Activated CD4-positive, alpha-beta T cell treated with anti-CD3 and anti-CD28 coated beads, Interleukin-2, amount 10 ng/mL, durations not matched to agents 7 days and 5 days (primary cell): ENCODE measurements at regions not wholly inside any gene's neighbourhood (a gene's known extent, or its start where the extent isn't known, plus 50 kb on each side); places are given as distances from the start of the nearest gene placed in this dataset.

Source experiments
- CTCF ChIA-PET: fragments of 350-600 bp; sonication (Branson Sonifier 250); formaldehyde crosslinking; loops from one replicate; lab custom pipeline; 2021; ENCODE audit warnings: antibody characterized with exemption; lab: Charles Lee
- POLR2A ChIA-PET: fragments of 350-600 bp; sonication (Branson Sonifier 250); formaldehyde crosslinking; loops from one replicate; lab custom pipeline; 2021; ENCODE audit warnings: antibody characterized with exemption; lab: Charles Lee
- DNase-seq: peaks from one replicate; pipeline ENCODE4 v3.0.0-alpha.2; 2020
- H3K27ac Mint-ChIP-seq: one replicate; pipeline ENCODE4 v1.8.0; 2021; ENCODE audit warnings: mild to moderate bottlenecking, moderate library complexity, mixed read lengths
- H3K27me3 Mint-ChIP-seq: one replicate; pipeline ENCODE4 v1.8.0; 2021; ENCODE audit warnings: mixed read lengths
- H3K36me3 Mint-ChIP-seq: one replicate; pipeline ENCODE4 v1.8.0; 2021; ENCODE audit warnings: low read depth, mixed read lengths
- H3K4me1 Mint-ChIP-seq: one replicate; pipeline ENCODE4 v1.8.0; 2021; ENCODE audit warnings: mixed read lengths
- H3K4me3 Mint-ChIP-seq: one replicate; pipeline ENCODE4 v1.8.0; 2021; ENCODE audit warnings: mild to moderate bottlenecking, moderate library complexity, mixed read lengths
- H3K9me3 Mint-ChIP-seq: one replicate; pipeline ENCODE4 v1.8.0; 2021; ENCODE audit warnings: mixed read lengths

DNA sequence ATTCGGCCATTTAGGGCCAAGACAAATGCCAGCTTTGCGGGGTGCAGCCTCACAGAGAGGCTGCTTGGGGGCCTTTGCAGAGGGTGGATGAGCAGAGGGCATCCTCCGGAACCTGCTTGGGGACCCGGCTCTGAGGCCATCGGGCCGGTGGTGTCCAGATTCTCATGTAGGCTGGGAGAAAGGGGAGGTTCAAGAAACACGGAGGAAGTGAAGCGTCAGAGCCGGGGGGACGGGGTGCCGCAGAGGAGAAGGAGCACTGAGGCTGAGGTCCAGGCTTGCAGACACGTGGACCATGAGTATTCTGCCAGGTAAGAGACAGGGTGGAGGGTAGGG, 150.7 kb upstream of the SHH start:
- CTCF ChIA-PET: interaction anchor here (0.8 to 1.5 kb wide), 2 partner anchors 11 to 364 kb away, joined by 3 read pairs; no protein-coding TSS in a partner anchor
- POLR2A ChIA-PET: no interaction called here
- H3K27ac Mint-ChIP-seq: no peak overlapping the region
- H3K27me3 Mint-ChIP-seq: peaks cover 14% of the 10 kb centered on the region
- no peaks in the 10 kb centered on the region for H3K9me3 Mint-ChIP-seq
- H3K4me1 Mint-ChIP-seq: peaks cover 30% of the 10 kb centered on the region
- no peak overlapping the region for H3K4me3 Mint-ChIP-seq
- H3K36me3 Mint-ChIP-seq: no peaks in the 10 kb centered on the region
- DNase-seq: no peak

DNA sequence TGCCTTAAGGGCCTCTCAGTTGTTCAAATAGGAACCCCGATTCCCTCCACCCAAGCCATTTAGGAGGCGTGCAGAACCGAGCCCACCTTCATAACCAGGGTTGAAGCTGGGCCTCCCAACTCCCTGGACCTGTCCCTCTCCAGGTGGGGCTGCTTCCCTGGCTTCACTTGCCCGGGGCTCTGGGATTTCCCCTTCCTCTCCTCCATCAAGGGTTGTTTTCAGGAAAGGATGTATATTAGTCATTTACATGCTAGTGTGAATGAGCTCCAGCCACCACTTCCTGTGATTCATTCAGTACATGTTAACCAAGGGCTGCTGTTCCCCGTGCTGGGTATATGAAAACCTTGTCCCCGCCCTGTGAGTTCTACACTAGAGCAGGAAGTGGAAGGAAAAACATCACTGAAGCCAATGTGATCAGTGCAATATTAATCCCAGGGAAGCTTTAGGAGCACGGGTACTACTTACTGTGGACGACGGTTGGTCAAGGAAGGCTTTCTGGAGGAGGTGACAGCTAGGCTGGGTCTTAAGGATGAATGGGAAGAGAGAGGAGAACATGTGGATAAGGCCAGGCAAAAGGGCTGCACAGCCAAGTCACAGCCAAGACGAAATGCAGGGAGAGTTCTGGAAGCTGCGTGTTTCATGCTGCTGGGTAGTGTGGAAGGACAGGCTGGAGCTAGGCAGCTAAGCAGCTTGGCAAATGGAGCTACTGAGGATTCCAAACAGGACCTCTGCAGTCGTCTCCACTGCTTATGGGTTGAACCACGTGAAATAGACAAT, 150.1 kb upstream of the SHH start:
- ChIA-PET POLR2A (no interaction called here), CTCF (interaction anchor here (0.8 to 1.5 kb wide), 2 partner anchors 10 to 364 kb away, joined by 3 read pairs; no protein-coding TSS in a partner anchor)
- Mint-ChIP-seq H3K9me3 (no peaks in the 10 kb centered on the region), H3K27ac (peak overlapping the region; percentile 66), H3K36me3 (no peaks in the 10 kb centered on the region), H3K4me1 (peaks cover 30% of the 10 kb centered on the region), H3K4me3 (no peak overlapping the region), H3K27me3 (peaks cover 11% of the 10 kb centered on the region)
- peak; percentile 37 for DNase-seq

DNA sequence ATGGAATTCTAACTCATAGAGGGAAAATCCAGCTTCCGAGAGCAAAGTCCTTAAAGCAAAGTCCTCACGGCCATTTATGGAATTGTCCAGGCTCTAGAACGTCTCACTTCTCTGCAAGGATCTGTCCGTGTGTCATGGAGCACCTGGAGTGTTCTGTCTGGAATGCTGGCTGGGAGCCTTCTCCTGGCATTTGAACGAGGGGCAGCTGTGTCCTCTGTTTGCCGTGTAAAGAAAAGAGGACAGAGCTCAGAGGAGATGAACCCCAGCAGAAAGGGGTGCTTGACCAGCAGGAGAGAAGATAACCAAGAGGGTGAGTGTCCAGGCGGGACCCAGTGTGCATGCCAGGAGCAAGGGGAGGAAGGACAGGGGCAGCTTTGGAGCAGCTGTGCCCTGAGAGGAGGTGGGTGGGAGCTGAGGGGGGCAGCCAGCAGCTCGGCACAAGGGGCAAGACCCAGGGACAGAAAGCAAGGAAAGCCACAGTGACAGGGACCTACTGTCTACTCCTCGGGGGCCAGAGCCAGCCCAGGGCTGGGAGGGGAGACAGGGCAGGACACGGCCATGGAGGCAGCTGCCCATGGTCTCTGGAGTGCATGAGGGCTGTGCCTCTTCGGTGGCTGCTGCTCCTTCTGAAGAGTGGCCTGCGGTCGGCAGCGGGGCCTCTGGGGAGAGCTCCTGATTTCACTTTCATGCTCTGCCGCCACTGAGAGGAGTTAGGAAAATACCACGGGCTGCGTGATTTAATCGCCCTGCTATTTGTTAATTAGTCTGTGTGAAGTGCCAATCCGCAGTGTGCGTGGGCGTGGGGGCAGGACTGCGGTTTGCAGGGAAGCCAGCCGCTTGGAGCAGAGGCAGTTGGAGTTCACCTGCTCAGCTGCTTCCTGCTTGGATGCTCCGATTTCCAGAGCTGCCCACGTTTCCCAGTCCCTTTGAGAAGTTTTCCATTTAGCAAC, 149.3 kb upstream of the SHH start:
- H3K36me3 Mint-ChIP-seq: no peaks in the 10 kb centered on the region
- no peaks in the 10 kb centered on the region for H3K9me3 Mint-ChIP-seq
- no peak for DNase-seq
- H3K27ac Mint-ChIP-seq: peak overlapping the region; percentile 43
- ChIA-PET POLR2A (no interaction called here), CTCF (no interaction called here)
- peaks cover 10% of the 10 kb centered on the region for H3K27me3 Mint-ChIP-seq
- H3K4me3 Mint-ChIP-seq: no peak overlapping the region
- peaks cover 30% of the 10 kb centered on the region for H3K4me1 Mint-ChIP-seq

DNA sequence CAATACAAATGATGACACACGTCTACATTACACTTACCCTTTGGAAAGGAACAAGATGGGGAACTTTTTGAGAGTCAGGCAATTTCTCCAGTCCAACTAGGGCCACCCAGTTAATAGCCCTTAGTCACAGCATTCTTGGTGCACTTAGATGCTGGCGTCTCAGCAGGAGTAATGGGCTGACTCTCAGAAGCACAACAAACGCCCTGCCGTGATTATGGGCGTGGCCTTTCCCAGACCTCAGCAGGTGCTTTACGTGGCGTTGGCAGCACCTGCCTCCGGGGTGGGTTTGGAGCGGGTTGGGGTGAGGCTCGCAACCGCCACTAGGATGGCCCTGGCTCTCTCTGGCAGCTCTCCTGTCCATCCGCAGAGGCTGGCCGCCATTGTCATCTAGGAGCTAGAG, 147.6 kb upstream of the SHH start:
- no peaks in the 10 kb centered on the region for H3K9me3 Mint-ChIP-seq
- H3K27ac Mint-ChIP-seq: no peak overlapping the region
- ChIA-PET CTCF (no interaction called here), POLR2A (no interaction called here)
- H3K4me3 Mint-ChIP-seq: no peak overlapping the region
- H3K27me3 Mint-ChIP-seq: peaks cover 2% of the 10 kb centered on the region
- H3K4me1 Mint-ChIP-seq: peaks cover 26% of the 10 kb centered on the region
- no peaks in the 10 kb centered on the region for H3K36me3 Mint-ChIP-seq
- no peak for DNase-seq

DNA sequence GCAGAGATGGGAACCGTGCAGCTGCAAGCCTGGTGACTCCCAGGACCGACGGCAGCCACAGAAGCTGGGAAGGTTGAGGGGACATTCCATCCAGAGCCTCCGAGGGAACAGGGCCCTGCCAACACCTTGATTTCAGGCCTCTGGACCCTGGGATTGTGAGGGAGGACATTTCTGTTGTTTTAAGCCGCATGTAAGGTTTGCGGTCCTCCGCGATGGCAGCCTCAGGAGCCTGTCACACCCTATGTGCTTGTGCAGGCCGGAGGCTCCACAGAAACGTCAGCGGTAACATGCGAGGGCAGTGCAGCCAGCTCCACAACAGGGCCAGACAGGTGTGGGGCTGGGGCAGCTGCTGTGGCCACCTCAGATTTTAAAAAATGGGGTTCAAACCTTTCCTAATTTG, 144.7 kb upstream of the SHH start:
- H3K4me3 Mint-ChIP-seq: no peak overlapping the region
- CTCF ChIA-PET: no interaction called here
- peaks cover 6% of the 10 kb centered on the region for H3K4me1 Mint-ChIP-seq
- no peaks in the 10 kb centered on the region for H3K9me3 Mint-ChIP-seq
- H3K36me3 Mint-ChIP-seq: no peaks in the 10 kb centered on the region
- POLR2A ChIA-PET: no interaction called here
- H3K27ac Mint-ChIP-seq: no peak overlapping the region
- DNase-seq: no peak
- H3K27me3 Mint-ChIP-seq: peaks cover 2% of the 10 kb centered on the region

DNA sequence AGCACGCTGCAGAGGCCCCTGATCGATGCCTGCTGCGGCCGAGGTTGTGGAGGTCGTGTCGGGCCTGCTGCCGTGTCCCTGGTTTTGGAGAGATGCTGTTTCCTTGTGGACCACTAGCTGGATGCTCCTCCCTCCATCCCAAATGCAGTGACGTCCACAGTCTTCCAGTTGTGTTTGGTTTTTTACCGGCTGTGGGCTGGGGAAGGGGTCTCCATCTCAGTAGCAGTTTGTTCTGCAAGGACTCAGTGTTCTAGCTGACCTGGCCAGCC, 143.0 kb upstream of the SHH start:
- Mint-ChIP-seq H3K4me1 (no peaks in the 10 kb centered on the region), H3K4me3 (no peak overlapping the region), H3K27ac (no peak overlapping the region), H3K36me3 (no peaks in the 10 kb centered on the region), H3K27me3 (no peaks in the 10 kb centered on the region), H3K9me3 (no peaks in the 10 kb centered on the region)
- DNase-seq: no peak
- ChIA-PET POLR2A (no interaction called here), CTCF (no interaction called here)

DNA sequence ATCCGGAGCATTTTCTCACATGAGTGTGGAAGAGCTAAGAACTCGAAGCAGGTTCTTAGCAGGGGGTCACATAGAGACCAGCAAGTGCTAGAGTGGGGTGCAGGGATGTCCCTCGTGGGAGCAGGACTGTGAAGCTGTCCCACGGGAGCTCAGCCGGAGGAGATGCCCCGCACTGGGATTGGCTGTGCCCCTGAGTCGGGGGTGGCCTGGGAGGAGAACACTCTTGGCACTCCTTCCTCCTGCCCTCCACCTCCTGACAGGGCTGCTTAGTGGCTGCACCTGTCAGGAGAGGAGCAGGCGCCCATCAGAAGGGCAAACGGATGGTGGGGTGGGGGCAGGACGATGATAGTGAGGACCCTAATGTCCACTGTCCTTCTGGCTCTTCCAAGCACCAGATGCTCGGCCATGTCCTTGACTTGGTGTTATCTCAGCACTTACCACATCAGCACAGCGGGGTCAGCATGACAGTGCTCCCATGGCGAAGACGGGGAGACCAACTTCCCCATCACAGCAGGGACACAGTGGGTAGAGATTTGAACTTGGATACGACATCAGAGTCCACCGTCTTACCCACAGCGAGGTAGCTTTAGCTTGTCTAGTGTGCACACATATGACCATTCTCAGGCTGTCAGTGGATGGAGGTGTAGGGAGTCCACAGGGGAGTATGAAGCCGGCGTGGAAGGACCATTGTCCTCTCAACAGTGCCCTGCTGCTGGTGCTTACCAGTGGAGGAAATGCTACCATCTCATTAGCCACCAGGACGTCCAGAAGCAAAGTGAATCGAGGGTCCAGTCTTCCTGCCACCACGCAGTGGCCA, 142.5 kb upstream of the SHH start:
- H3K4me3 Mint-ChIP-seq: no peak overlapping the region
- no peaks in the 10 kb centered on the region for H3K9me3 Mint-ChIP-seq
- H3K27ac Mint-ChIP-seq: no peak overlapping the region
- POLR2A ChIA-PET: no interaction called here
- CTCF ChIA-PET: no interaction called here
- H3K27me3 Mint-ChIP-seq: no peaks in the 10 kb centered on the region
- H3K4me1 Mint-ChIP-seq: no peaks in the 10 kb centered on the region
- H3K36me3 Mint-ChIP-seq: no peaks in the 10 kb centered on the region
- DNase-seq: no peak

DNA sequence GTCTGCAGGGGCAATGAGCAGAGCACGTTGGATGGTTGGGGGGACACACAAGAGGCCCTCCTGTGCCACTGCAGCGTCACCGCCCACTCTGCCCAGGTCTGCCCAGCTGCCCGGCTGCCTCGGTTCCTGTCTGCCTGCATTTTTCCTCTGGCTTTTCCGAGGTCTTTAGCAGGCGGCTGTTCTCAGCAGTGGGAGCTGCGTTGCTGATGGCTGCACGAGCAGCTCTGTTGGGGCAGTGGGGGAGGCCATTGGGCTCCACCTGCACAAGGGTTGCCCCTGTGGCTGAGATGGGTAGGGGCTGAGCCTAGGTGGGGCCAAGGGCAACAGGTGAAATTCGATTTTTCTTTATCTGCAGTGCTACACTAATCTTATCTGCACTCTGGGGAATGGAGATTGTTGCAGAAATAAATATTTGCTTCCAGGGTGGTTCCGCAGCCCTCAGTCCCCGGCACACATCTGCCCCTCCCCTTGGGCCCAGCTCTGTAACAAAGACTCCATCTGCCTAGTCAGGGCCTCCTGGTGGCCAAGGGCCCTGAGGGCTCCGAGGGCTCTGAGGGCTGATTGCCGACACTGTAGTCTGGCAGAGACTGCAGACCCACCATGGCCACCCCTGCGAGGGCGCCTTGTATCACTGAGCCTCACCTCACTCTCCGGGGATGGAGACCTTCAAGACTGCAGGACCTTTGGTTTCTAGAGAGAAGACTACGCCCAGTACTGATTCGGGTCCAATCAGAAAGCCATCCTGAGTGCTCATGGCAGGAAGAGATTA, 141.7 kb upstream of the SHH start:
- ChIA-PET POLR2A (no interaction called here), CTCF (interaction anchor here (0.6 kb wide), 1 partner anchor 867 kb away, joined by 3 read pairs; no protein-coding TSS in a partner anchor)
- no peaks in the 10 kb centered on the region for H3K4me1 Mint-ChIP-seq
- H3K4me3 Mint-ChIP-seq: no peak overlapping the region
- no peak overlapping the region for H3K27ac Mint-ChIP-seq
- H3K36me3 Mint-ChIP-seq: no peaks in the 10 kb centered on the region
- H3K27me3 Mint-ChIP-seq: no peaks in the 10 kb centered on the region
- no peak for DNase-seq
- H3K9me3 Mint-ChIP-seq: no peaks in the 10 kb centered on the region

DNA sequence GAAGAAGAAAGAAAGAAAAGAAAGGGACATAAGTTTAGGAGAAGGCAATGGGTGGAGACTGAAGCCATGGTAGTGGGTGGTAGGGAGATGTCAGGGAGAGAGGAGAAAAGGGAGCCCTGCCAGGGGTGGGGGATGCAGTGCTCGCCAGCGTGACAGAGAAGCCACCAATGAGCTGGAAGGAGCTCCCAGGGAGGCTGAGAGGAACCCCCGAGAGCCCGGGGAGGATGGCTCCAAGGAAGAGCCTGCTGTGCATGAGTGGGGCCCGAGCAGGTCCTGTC, 141.2 kb upstream of the SHH start:
- ChIA-PET POLR2A (no interaction called here), CTCF (interaction anchor here (0.6 kb wide), 1 partner anchor 867 kb away, joined by 3 read pairs; no protein-coding TSS in a partner anchor)
- Mint-ChIP-seq H3K4me3 (no peak overlapping the region), H3K27ac (no peak overlapping the region), H3K27me3 (no peaks in the 10 kb centered on the region), H3K36me3 (no peaks in the 10 kb centered on the region), H3K9me3 (no peaks in the 10 kb centered on the region), H3K4me1 (no peaks in the 10 kb centered on the region)
- no peak for DNase-seq

DNA sequence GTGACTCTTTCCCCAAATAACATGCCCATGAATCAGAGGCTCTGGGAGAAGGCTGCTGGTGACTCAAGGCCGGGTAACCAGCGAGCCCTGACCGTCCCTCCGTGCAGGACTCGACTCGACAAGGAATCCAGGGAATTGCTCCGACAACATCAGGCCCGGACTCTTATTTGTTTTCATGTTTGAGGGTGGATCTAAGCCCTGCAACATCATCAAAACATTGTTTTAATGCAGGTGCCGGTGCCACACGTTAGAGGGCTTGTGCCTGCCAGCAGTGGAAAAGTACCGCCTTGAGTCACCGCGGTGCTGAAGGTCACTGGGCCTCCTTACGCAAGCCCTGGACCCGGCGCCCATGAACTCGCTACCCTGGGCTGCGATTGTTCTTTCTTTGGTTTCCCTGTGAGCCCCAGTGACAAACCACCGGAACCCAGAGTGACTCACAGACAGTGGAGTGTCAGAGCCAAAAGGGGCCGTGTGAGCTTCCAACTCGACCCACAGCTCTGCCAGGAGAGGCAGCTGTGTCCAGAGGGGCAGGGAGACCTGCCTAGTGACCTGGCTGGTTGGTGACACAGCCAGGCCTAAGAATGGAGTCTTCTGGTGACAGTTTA, 139.4 kb upstream of the SHH start:
- Mint-ChIP-seq H3K4me3 (no peak overlapping the region), H3K4me1 (no peaks in the 10 kb centered on the region), H3K9me3 (no peaks in the 10 kb centered on the region), H3K27ac (no peak overlapping the region), H3K27me3 (no peaks in the 10 kb centered on the region), H3K36me3 (no peaks in the 10 kb centered on the region)
- POLR2A ChIA-PET: no interaction called here
- CTCF ChIA-PET: interaction anchor here (0.8 kb wide), 1 partner anchor 11 kb away, joined by 3 read pairs; no protein-coding TSS in a partner anchor
- no peak for DNase-seq

DNA sequence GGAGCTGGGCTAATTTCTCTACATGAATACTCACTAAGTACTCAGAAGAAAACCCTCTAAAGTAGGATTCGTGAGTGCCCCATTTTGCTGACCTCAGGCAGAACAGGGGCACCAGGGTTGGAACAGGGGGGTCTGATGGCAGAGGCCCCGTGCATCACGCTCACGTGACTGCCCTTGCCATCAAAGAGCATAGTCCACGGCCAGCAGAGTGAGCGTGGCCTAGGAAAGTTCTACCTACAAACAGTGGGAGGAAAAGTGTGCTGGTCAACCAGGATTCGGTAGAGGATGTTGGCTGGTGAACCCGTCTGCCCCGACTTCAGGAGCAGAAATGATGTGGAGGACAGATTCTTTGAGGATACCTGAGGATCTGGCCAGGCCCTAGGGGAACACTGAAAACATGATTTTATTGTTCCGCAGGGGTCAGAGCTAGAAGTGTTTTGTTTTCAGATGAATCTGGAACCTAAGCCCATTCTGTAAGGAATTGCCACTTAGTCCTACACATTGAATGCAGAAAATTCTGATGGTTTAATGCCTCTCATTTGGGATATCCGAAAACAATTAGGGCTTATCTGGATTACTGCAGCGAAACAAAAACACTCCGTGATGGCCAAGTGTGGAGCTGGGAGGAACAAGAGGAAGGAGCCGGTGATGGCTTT, 138.8 kb upstream of the SHH start:
- Mint-ChIP-seq H3K27ac (no peak overlapping the region), H3K9me3 (peaks cover 4% of the 10 kb centered on the region), H3K4me3 (no peak overlapping the region), H3K36me3 (no peaks in the 10 kb centered on the region), H3K4me1 (no peaks in the 10 kb centered on the region), H3K27me3 (no peaks in the 10 kb centered on the region)
- POLR2A ChIA-PET: no interaction called here
- CTCF ChIA-PET: no interaction called here
- DNase-seq: no peak

DNA sequence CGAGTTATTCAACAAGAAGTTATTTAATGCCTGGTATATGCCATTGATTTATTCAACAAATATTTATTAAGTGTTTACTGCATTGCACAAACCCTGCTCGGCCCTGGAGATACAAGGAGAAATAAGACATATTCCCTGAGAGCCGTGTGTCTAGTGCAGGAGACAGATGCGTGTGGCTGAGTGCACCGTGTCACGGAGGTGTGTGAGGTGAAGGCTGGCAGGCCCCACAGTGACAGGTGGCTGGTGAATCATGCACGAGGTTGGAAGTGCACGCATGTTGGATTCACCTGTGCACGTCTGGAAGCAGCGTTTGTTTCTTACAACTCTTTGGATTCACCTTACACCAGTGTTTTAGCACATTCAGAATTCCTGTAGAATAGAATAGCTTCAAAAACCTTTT, 136.6 kb upstream of the SHH start:
- peaks cover 7% of the 10 kb centered on the region for H3K9me3 Mint-ChIP-seq
- ChIA-PET POLR2A (no interaction called here), CTCF (no interaction called here)
- DNase-seq: no peak
- no peaks in the 10 kb centered on the region for H3K36me3 Mint-ChIP-seq
- H3K27me3 Mint-ChIP-seq: no peaks in the 10 kb centered on the region
- H3K4me3 Mint-ChIP-seq: no peak overlapping the region
- no peak overlapping the region for H3K27ac Mint-ChIP-seq
- H3K4me1 Mint-ChIP-seq: peaks cover 6% of the 10 kb centered on the region
